ENCODE measurements at regions not wholly inside any gene's neighbourhood (a gene's known extent, or its start where the extent isn't known, plus 50 kb on each side); places are given as distances from the start of the nearest gene placed in this dataset.
"Not testable (repeated sequence)": the region's sequence is repeated elsewhere in the genome, so short reads cannot be mapped to it uniquely, and the experiment has no call there.

DNA sequence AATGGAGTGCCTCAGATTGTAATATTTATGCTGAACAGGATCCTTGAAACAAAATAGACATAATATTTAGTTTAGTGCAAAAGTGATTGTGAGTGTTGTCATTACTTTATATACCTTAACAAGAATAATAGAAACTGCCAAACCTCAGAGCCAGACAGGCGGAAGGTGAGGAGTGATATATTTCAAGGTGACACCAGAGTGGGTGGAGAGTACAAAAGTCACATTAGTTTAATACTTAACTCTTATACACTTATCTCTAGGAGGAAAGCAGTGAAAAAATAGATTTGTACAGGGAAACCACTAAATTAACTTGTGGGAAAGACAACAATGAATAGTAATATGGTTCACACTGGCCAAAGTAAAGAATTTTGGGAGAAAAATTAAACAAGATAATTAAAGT, 342.8 kb upstream of the NDST4 start:
- no peak for ATAC-seq (ENCODE audit: low read depth)
- Mint-ChIP-seq H3K27me3 (no peaks in the 10 kb centered on the region), H3K4me1 (no peaks in the 10 kb centered on the region), H3K4me3 (no peak overlapping the region), H3K9me3 (no peaks in the 10 kb centered on the region), H3K36me3 (ENCODE audit: low read depth) (no peaks in the 10 kb centered on the region), H3K27ac (no peak overlapping the region)
- intact Hi-C loops (cut with micrococcal nuclease) = no loop called here
- TF ChIP-seq, protein P1, sequence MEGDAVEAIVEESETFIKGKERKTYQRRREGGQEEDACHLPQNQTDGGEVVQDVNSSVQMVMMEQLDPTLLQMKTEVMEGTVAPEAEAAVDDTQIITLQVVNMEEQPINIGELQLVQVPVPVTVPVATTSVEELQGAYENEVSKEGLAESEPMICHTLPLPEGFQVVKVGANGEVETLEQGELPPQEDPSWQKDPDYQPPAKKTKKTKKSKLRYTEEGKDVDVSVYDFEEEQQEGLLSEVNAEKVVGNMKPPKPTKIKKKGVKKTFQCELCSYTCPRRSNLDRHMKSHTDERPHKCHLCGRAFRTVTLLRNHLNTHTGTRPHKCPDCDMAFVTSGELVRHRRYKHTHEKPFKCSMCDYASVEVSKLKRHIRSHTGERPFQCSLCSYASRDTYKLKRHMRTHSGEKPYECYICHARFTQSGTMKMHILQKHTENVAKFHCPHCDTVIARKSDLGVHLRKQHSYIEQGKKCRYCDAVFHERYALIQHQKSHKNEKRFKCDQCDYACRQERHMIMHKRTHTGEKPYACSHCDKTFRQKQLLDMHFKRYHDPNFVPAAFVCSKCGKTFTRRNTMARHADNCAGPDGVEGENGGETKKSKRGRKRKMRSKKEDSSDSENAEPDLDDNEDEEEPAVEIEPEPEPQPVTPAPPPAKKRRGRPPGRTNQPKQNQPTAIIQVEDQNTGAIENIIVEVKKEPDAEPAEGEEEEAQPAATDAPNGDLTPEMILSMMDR (IDR thresholded peaks at IDR 0.05) = no peak
- ChIA-PET CTCF (no interaction called here), POLR2A (no interaction called here)
- no peak for DNase-seq

DNA sequence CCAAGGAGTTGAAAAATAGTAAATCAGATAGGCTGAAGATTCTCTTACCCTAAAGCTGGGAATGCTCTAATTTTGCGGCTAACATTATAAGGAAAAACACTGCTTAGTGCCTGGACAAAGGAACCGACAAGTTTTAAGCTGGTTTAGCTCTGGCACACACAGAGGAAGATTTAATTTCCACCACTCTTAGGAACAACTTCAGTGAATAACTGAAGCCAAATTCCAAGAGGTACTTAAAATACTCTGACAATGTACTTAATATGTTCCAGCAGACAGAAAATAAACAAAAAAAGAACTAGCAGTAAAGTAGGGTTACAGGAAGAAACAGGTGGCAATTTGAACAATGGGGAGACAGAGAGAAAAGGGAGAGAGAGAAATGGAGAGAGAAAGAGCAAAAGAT, 340.8 kb upstream of the NDST4 start:
- ATAC-seq (ENCODE audit: low read depth) (no peak), DNase-seq (no peak)
- TF ChIP-seq, protein P1 (IDR thresholded peaks at IDR 0.05) = no peak
- H3K4me3 Mint-ChIP-seq = no peak overlapping the region
- POLR2A ChIA-PET = no interaction called here
- no peak overlapping the region for H3K27ac Mint-ChIP-seq
- H3K36me3 Mint-ChIP-seq (ENCODE audit: low read depth) = no peaks in the 10 kb centered on the region
- no peaks in the 10 kb centered on the region for H3K9me3 Mint-ChIP-seq
- CTCF ChIA-PET = no interaction called here
- intact Hi-C loops (cut with micrococcal nuclease) = no loop called here
- no peaks in the 10 kb centered on the region for H3K4me1 Mint-ChIP-seq
- H3K27me3 Mint-ChIP-seq = no peaks in the 10 kb centered on the region

DNA sequence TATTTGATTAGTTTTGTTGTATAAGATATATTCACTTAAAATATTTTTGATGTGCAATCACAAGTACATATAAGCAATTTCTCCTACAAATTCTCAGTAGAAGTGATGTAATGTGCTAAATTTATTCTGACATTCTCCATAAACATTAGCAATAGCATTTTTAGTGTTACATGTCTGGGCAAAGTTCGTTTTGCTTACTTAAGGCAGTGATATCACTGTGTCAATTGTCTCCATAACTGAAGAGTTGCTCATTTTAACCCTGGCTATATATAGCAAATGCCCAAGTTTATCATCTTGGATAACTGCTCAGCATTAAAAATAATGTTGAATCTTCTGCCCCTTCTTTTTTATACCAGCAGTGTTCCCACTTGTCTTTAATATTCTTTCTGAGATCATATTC, 340.0 kb upstream of the NDST4 start:
- Mint-ChIP-seq H3K9me3 (no peaks in the 10 kb centered on the region), H3K36me3 (ENCODE audit: low read depth) (no peaks in the 10 kb centered on the region), H3K27me3 (no peaks in the 10 kb centered on the region), H3K27ac (no peak overlapping the region), H3K4me3 (no peak overlapping the region), H3K4me1 (no peaks in the 10 kb centered on the region)
- TF ChIP-seq, protein P1 (IDR thresholded peaks at IDR 0.05) = no peak
- POLR2A ChIA-PET = no interaction called here
- no peak for DNase-seq
- intact Hi-C loops (cut with micrococcal nuclease) = no loop called here
- no peak for ATAC-seq (ENCODE audit: low read depth)
- CTCF ChIA-PET = no interaction called here

DNA sequence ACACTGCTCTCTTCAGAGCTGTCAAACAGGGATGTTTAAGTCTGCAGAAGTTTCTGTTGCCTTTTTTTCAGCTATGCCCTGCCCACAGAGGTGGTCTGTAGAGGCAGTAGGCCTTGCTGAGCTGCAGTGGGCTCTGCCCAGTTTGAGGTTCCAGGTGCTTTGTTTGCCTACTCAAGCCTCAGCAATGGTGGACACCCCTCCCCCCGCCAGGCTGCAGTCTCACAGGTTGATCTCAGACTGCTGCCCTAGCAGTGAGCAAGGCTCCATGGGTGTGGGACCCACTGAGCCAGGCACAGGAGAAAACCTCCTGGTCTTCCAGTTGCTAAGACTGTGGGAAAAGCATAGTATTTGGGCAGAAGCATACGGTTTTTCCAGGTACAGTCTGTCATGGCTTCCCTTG, 338.8 kb upstream of the NDST4 start:
- H3K36me3 Mint-ChIP-seq (ENCODE audit: low read depth); DNase-seq; intact Hi-C loops (cut with micrococcal nuclease); ATAC-seq (ENCODE audit: low read depth); POLR2A ChIA-PET; H3K27ac Mint-ChIP-seq; H3K27me3 Mint-ChIP-seq; H3K4me1 Mint-ChIP-seq; H3K9me3 Mint-ChIP-seq; H3K4me3 Mint-ChIP-seq; CTCF ChIA-PET: not testable (repeated sequence)

DNA sequence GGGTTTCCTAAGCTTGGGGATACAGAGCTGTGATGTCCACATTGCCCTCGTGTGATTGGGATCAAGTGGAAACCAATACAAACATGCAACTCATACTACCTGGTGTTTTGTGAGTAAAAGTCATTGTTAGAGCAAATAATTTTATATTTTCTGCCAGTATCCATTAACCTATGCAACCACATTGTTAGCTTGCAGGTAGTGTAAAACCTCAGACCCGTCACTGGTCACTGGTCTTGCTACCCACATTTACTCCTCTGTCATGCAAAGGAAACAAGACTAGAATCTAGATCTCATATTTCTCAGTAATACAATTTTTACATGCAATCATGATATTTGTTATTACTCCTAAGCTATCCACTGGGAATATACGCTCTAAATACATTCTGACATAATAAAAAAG, 324.3 kb upstream of the NDST4 start:
- H3K9me3 Mint-ChIP-seq = peaks cover 10% of the 10 kb centered on the region
- ATAC-seq (ENCODE audit: low read depth) (no peak), DNase-seq (no peak)
- no peak overlapping the region for H3K4me3 Mint-ChIP-seq
- H3K4me1 Mint-ChIP-seq = no peaks in the 10 kb centered on the region
- H3K27ac Mint-ChIP-seq = no peak overlapping the region
- intact Hi-C loops (cut with micrococcal nuclease) = no loop called here
- ChIA-PET CTCF (no interaction called here), POLR2A (no interaction called here)
- TF ChIP-seq, protein P1 (IDR thresholded peaks at IDR 0.05) = no peak
- no peaks in the 10 kb centered on the region for H3K27me3 Mint-ChIP-seq
- no peaks in the 10 kb centered on the region for H3K36me3 Mint-ChIP-seq (ENCODE audit: low read depth)

DNA sequence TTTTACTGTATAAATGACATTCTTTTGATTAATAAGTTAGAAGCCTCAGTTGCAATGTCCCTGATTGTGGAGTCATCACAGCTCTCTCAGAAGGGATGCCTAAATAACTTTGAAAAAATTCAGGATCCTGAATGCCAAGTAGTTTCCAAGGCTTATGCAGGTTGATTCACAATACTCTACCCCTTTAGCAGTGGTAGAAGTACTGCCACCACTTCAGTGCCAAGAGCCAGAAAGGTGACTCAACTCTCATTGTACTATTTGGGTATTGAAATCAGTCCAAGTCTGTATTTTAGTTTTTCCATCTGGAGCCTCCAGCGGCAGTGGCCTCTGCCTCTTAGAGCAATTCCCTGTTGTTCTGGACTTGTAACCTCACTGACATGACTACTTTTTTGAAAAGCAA, 320.1 kb upstream of the NDST4 start:
- H3K36me3 Mint-ChIP-seq (ENCODE audit: low read depth) = no peaks in the 10 kb centered on the region
- no peaks in the 10 kb centered on the region for H3K27me3 Mint-ChIP-seq
- ATAC-seq (ENCODE audit: low read depth) (no peak), DNase-seq (no peak)
- no peaks in the 10 kb centered on the region for H3K4me1 Mint-ChIP-seq
- TF ChIP-seq, protein P1 (IDR thresholded peaks at IDR 0.05) = no peak
- CTCF ChIA-PET = no interaction called here
- POLR2A ChIA-PET = no interaction called here
- H3K27ac Mint-ChIP-seq = no peak overlapping the region
- intact Hi-C loops (cut with micrococcal nuclease) = no loop called here
- peaks cover 3% of the 10 kb centered on the region for H3K9me3 Mint-ChIP-seq
- H3K4me3 Mint-ChIP-seq = no peak overlapping the region
